GM18498 (cell line): ENCODE measurements at regions not wholly inside any gene's neighbourhood (a gene's known extent, or its start where the extent isn't known, plus 50 kb on each side); places are given as distances from the start of the nearest gene placed in this dataset.

Source experiments
- ATAC-seq: cut with Tn5 transposase; IDR thresholded peaks from one replicate; pipeline ENCODE4 v1.9.1; 2021; ENCODE audit warnings: mild to moderate bottlenecking, moderate library complexity; ENCODE audit not compliant: unreplicated experiment

GRCh38 chr3:72381584-72381983 is 466.7 kb downstream of the SHQ1 start:
- ATAC-seq, result no peak

GRCh38 chr3:72380711-72381493 is 467.3 kb downstream of the SHQ1 start:
- no peak for ATAC-seq

DNA sequence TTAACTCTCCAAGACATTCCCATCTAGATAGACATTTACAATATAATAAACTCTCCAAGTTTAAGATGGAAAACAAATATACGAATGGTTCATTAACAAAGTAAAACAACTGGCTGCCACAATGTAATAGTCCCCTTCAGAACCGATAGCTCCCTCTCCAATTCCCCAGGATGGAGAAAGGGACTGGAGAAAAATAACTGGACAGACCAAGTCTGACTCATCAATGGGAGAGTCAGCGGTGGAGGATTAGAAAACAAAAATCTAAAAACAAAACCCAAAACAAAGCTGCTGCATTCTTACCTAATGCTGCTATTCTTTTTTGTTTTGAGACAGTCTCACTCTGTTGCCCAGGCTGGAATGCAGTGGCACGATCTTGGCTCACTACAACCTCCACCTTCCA is 468.1 kb downstream of the SHQ1 start:
- no peak for ATAC-seq

DNA sequence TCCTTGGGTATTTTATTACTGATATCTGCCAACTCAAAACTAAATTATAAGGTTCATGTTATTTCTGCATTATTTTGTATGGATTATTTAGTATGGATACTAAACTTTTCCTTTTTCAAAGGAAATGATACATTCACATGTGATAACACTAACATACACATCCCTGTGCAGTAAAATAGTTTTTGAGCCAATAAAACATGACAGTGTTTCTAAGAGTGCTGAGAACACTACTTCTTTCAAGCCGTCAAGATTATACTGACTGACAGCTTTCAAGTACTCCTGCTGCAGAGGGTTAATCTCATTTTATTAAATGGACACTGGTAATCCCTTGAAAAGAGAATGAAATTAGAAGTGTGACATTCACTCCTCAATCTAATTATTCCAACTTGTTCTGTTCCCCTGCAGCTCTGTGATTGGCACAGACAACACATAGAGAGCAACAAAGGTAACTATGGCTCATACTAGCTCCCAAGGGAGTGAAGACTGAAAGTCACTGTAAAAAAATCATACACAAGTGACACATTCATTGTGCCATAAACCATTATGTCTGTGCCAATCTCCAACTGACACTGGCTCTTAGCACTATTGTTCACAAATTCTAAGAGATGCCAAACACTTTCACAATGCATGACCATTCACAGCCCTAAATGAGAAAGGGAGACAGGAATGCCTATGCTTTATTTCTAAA is 468.6 kb downstream of the SHQ1 start:
- no peak for ATAC-seq

GRCh38 chr3:72378287-72378686 is 470.0 kb downstream of the SHQ1 start:
- ATAC-seq, result no peak

DNA sequence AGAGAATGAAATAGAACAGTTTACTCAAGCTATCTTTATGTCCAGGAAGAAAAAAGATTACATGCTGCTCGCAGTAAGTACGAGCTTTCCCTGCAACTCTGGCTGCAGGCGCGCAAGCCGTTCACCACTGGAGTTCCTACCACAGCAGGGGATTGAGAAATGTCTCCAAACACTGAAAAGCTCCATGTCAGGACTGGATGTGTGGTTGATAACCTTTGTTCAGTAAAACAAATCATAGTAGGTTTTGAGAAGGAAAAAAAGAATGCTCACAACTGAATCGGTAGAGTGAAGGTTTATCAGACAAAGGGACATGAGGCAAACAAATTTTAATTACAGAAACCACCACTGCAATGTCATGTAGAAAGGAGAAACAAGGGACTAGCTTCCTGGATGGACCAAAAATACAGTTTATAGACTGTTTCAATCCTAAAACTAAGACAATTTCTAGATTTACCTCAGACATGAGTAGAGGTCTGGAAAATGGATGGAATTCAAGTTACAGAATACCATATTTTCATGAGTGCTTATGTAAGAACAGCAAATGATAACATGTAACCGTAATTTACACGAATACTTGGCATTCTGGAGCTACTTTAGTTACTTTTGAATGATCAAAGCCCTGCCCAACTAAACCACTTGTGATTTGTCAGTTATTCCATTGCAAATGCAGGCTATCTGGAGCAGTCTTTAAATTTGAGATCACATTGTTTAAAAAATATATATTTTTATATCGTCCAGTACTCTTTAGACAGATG is 471.1 kb downstream of the SHQ1 start:
- no peak for ATAC-seq

GRCh38 chr3:72375237-72376076 is 472.8 kb downstream of the SHQ1 start:
- peak; percentile 86 for ATAC-seq

DNA sequence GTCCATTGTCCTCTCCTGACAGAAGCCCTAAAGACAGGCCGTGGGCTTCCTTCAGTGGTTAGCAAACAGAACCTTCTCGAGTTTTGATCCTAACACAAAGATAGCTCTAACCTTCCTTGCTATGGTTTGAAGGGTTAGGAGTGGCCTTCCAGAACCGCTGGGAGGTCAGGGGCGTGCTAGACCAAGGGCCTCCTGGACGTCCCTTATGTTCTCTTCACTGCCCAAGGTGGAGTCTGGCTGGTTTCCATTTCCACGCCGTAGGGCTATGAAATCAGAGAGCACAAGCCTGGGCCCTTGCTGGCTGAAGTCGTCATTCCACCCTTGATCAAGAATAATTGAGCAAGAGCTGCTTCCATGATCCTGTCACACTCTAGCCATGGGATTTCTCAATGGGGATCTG is 475.1 kb downstream of the SHQ1 start:
- ATAC-seq, result no peak

- ATAC-seq, result no peak
These were observed 476.1 kb downstream of the SHQ1 start for GRCh38 chr3:72372161-72372560.

- no peak for ATAC-seq
These were observed 476.8 kb downstream of the SHQ1 start for GRCh38 chr3:72371431-72371830.

DNA sequence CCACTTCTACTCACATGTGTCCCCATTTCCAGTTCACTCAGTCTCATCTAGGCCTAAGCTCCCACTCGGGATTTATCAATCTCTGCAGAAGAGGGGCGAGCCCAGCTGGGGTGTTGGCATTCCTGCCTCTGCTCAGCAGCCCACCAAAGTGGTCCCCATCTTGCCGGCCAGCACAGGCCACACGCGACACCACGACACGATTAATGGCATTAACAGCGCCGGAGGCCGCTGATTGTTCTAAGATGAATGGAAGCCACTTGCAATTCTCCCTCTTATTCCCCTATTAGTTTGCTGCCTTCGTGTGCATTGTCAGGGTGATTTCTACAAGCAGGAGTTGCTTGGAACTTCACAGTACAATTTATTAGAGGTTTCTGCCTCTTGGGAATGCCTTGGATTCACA is 477.3 kb downstream of the SHQ1 start:
- no peak for ATAC-seq

DNA sequence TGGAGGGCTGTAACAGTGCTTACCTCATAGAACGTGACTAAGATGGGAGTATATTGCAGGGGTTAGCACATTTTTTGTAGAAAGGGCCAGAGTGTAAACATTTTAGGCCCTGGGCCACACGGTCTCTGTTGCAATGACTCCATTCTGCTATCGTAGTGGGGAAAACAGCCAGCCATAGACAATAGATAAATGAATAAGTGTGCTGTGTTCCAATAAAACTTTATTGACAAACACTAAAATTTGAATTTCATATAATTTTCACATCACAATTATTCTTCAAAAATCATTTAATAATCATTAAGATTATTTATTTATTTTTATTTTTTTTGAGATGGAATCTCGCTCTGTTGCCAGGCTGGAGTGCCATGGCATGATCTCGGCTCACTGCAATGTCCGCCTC is 478.6 kb downstream of the SHQ1 start:
- no peak for ATAC-seq

DNA sequence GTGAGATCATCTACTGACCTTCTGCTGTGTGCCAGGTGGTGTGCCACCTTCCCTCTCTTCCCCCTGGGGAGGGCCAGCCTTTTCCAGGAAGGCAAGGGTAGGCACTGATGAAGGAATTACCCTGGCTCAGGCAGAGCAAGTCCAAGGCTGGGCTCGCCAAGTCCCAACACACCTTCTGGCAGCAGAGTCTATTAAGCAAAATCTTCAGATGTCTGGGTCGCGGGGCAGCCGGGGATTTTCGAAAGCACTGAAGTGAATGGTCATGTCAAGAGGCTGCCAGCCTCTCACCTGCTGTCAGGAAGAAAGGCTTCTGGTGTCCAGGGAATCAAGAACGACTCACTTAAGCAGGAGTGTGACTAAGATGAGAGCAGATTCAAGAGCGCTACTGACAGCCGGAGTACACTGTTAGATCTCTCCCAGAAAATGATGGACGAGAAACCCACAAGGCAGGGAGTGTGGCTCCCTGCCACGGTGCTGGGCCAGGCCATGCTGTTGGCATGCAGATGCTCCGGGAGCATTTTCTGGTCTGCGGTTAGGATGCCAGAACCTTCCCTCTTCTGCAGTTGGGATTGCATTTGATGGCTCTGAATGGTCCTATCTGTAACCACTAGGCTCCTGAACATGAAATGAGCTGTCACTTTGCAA is 479.8 kb downstream of the SHQ1 start:
- no peak for ATAC-seq

- no peak for ATAC-seq
These were observed 486.3 kb downstream of the SHQ1 start for GRCh38 chr3:72361990-72362389.

DNA sequence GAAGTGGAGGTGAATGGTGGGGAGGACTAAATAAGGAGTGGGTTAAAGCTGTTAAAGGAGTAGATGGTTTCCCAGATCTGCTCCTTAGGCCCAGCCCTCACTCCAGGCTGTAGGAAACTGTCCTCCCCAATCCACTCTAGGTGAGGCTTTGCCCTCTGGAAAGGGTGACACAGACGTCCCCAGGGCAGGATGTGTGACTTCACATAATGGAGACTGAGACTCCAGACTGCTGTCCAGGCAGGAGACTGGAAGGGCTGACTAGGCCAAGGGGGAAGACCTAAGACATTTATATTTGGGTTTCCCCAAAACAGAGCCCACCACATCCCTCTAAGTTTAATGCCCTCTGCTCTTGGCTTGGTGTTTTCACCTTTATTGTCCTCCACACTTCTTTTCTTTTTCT is 488.5 kb downstream of the SHQ1 start:
- no peak for ATAC-seq

DNA sequence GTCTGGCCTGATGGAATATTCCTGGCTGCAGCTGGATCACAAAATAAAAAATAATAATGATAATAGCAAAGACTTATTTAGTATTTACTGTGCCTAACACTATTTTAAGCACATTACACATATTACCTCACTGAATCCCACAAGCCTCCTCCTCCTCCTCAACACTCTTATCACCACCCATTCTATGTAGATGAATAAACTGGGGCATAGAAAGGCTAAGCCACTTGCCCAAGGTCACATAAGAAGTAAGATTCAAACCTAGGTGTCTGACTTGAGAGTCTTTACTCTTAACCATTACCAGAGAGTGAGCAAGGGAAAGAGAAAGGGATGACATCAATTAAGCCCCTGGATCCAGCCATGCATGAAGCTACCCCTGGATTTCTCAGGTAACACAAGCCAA is 493.1 kb downstream of the SHQ1 start:
- no peak for ATAC-seq

GRCh38 chr3:72354486-72354885 is 493.8 kb downstream of the SHQ1 start:
- no peak for ATAC-seq

GRCh38 chr3:72353236-72354128 is 494.8 kb downstream of the SHQ1 start:
- no peak for ATAC-seq

DNA sequence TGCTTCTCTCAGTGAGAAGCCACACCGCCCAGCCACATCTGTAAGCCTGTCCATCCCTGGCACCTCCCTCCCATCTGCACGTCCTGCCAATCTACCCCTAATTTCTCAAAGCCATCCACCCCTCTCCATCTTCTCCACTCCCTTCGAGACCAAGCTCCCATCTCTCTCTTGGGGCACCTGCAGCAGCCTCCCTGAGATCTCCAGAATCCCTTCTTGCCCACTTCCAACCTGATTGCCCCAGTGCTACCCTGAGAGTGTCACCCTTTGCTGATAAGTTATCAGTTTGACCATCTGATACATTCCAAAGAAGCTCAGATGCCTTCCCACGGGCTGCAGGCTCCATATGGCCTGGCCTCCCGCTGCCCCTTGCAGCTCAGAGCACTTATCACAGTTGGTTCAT is 496.1 kb downstream of the SHQ1 start:
- ATAC-seq, result no peak
